OCI-M2 (cell line): ENCODE measurements at regions not wholly inside any gene's neighbourhood (a gene's known extent, or its start where the extent isn't known, plus 50 kb on each side); places are given as distances from the start of the nearest gene placed in this dataset.
"Not testable (repeated sequence)": the region's sequence is repeated elsewhere in the genome, so short reads cannot be mapped to it uniquely, and the experiment has no call there.

Source experiments
- DNase-seq: peaks from one replicate; lab custom pipeline; 2025; ENCODE audit not compliant: unreplicated experiment; lab: John Stamatoyannopoulos, UW

GRCh38 chr9:97248252-97248651 is 59.2 kb upstream of the CCDC180 start:
- not testable (repeated sequence) for DNase-seq

DNA sequence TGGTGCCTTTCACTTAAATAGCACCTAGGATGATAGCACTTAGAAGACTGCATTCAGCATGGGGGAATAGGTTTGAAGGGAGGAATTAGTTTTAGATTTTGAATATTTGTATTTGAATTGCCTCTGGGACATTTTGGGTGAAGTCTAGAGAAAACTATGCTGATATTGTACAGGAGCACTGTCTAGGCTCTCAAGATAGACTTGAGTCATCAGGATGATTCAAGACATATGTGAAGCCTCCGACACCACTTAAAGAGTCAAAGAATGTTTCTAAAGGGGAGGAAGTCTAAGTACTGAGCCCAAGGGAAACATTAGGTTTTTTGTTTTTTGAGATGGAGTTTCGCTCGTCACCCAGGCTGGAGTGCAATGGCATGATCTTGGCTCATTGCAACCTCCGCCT is 63.9 kb upstream of the CCDC180 start:
- no peak for DNase-seq

DNA sequence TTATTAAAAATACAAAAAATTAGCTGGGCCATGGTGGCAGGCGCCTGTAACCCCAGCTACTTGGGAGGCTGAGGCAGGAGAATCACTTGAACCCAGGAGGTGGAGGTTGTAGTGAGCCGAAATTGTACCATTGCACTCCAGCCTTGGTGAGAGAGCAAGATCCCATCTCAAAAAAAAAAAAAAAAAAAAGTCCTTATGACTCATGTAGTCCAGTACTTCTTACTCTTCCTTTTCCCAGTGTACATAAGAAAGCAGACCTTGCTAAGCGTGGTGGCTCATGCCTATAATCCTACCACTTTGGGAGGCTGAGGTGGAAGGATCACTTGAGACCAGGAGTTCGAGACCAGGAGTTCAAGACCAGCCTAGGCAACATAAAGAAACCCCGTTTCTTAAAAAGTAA is 66.0 kb upstream of the CCDC180 start:
- not testable (repeated sequence) for DNase-seq

GRCh38 chr9:97237951-97238889 is 69.2 kb upstream of the CCDC180 start:
- peak; percentile 25 for DNase-seq

DNA sequence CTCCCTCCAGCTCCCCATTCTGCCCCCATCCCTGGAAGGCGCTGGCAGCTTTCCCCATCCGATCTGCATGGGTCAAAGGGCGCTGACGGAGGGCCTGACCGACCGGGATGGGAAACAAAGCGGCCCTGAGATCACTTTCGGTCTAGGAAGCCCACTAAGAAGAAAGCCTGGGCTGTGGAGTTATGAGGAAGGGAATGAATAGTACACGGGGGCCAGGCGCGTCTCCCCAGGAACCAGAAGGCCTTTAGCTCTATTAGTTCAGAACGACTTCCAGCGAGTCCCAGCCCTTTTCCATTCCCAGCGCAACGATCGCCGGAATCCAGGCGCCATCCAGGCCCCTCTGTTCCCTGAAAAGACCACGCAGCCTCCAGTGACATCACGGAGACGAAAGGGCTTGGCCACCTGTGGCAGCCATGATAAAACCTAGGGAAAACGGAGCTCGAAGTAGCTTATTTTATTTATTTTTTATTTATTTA is 70.1 kb upstream of the CCDC180 start:
- DNase-seq = no peak

DNA sequence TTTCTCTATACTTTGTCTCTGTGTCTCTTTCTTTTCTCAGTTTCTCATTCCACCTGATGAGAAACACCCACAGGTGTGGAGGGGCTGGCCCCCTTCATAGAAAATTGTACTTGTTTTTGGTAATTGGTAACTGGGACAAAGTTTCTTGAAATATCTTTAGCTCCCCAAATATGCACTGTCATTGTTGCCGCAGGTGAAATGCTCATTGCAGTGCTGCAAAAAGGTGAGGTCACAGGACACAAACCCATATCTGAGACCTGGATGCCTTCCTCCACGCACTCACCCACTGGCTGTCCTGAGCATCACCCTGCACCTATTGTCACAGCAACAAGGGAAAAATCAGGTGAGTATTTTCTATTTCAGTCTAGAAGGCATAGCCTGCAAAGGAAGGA is 74.5 kb upstream of the CCDC180 start:
- DNase-seq = not testable (repeated sequence)

- not testable (repeated sequence) for DNase-seq
These were observed 75.1 kb upstream of the CCDC180 start for GRCh38 chr9:97232060-97233008.

DNA sequence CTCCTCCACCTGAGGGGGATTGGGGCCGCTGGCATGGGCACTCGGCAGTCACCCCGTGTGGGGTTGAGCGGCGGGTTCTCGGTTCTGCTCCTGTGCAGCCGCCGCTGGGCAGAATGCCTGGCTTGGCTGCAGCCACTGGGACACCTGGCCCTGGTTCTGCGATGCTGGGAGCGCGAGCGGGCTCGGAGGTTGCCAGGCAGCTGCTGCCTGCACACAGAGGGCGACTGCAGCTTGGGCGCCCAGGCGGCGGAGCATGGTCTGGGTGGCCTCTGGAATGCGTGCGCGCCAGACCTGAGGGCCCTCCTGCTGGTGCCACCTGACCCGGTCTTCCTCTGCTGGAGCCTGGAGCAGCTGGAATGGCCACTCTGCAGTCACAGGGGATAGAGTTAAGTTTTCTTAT is 85.1 kb upstream of the CCDC180 start:
- DNase-seq = not testable (repeated sequence)

DNA sequence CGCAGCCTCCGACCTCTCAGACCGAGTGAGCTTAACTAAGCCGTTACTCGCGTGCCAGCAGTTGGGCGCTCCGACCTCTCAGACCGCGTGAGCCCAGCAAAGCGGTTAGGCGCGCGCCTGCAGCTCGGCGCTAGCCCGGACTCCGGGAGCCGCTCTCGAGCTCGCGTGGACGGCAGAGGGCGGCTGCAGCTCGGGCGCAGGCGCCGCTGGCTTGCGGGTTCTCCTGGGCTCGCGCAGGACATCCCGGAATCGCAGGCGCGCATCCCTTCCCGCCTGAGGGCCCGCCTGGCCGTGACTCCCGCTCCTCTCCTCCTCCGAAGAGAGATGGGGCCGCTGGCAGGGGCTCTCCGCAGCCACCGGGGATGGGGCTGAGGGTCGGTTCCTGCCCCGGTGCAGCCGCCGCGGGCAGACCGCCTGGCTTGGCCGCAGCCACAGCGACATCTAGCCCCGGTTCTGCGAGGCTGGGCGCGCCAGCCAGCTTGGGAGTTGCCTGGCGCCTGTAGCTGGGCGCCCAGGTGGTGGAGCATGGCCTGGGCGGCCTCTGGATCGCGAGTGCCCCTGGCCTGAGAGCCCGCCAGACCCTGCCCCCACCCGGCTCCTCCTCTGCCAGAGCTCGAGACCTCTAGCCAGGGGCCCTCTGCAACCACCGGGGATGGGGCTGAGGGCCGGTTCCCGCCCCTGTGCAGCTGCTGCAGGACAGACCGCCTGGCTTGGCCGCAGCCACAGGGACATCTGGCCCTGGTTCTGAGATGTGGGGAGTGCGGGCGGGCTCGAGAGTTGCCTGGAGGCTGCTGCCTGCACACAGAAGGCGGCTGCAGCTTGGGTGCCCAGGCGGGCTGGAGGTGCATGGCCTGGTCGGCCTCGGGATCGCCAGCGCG is 85.7 kb upstream of the CCDC180 start:
- not testable (repeated sequence) for DNase-seq

GRCh38 chr9:97220894-97221477 is 86.5 kb upstream of the CCDC180 start:
- DNase-seq = no peak

- DNase-seq = not testable (repeated sequence)
These were observed 87.1 kb upstream of the CCDC180 start for GRCh38 chr9:97220396-97220795.

- not testable (repeated sequence) for DNase-seq
These were observed 87.9 kb upstream of the CCDC180 start for GRCh38 chr9:97219443-97220140.

GRCh38 chr9:97215127-97215526 is 92.3 kb upstream of the CCDC180 start:
- DNase-seq = not testable (repeated sequence)

GRCh38 chr9:97214556-97214955 is 92.9 kb upstream of the CCDC180 start:
- not testable (repeated sequence) for DNase-seq

- not testable (repeated sequence) for DNase-seq
These were observed 107.8 kb upstream of the CCDC180 start for GRCh38 chr9:97199683-97200082.

DNA sequence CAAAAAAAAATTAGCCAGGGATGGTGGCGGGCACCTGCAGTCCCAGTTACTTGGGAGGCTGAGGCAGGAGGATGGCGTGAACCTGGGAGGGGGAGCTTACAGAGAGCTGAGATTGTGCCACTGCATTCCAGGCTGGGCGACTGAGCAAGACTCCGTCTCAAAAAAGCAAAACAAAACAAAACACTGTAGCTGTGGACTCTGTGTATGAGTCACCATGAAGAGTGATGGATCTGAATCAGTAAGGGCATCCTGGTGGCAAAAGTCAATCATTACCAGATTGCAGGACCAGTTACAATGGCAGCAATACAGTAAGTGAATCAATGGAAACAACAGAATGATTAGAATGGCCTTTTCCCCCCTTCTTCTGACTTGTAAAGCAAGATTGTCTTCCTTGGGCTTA is 113.7 kb upstream of the CCDC180 start:
- DNase-seq = not testable (repeated sequence)

DNA sequence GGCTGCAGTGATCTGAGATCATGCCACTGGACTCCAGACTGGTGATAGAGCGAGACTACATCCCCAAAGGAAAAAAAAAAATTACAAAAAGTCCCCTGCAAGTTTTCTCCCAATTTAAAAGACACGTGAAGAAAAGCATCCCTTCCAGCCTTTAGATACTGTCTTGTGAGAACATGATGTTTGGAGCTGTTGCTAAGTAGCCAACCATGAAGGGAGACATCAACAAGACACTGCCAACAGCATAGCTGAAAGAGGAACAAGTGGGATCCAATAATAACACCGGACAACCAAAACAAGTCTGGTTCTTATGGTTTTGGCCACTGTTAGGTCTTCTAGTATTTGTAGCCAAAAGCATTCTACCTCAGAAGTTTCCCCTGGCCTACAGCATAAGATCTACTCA is 118.9 kb upstream of the CCDC180 start:
- DNase-seq = no peak

DNA sequence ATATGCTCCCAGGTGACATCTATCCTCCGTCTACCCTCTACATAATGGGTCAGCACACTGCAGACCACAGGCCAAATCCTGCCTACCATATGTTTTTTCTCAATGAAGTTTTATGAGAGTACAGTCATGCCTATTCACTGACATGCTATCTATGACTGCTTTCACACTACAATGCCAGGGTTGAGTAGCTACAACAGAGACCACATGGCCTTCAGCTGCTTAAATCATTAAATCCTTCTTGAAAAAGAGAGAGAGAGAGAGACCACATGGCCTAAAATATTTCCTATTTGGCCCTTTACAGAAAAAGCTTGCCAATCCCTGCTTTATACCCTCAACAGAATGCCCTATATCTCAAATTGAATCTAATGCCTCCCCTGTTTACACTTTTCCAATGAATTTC is 119.8 kb upstream of the CCDC180 start:
- DNase-seq = not testable (repeated sequence)

DNA sequence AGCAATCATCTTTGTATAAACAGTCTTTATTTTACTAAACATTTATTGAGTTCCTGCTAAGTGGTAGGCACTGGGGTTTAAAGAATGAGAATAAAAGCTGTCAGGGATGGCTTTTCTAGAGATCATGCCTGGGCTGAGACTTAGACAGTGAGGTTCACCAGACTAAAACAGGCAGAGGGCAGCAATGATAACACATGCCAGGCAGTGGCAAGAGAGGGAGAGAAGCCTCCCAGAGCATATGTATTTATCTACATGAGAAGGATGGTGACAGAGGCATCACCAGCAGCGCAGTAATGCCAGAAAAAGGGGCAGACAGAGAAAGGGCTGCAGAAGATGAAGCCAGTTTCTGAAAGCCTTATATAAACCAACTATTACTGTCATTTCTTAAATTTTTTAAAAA is 121.0 kb upstream of the CCDC180 start:
- no peak for DNase-seq
